Suprapubic skin (tissue), 3 donors: ENCODE measurements at regions not wholly inside any gene's neighbourhood (a gene's known extent, or its start where the extent isn't known, plus 50 kb on each side); places are given as distances from the start of the nearest gene placed in this dataset.

ENCODE experiments used
- EP300 ChIP-seq: sonication (generic); formaldehyde crosslinking; IDR thresholded peaks from one replicate; pipeline ENCODE4 v1.6.1; 2017; ENCODE audit warnings: antibody characterized with exemption
- TF ChIP-seq, protein P1 (sequence below), 2 donors: fragments of 200-600 bp in 1 of 2; fragments of 450-650 bp in 1 of 2; sonication (generic) in 1 of 2; IDR thresholded peaks; one replicate each; pipeline ENCODE4 v1.5.1; 2016 to 2019; ENCODE audit warnings: antibody characterized with exemption in 2 of 2, mild to moderate bottlenecking in 1 of 2, moderate library complexity in 1 of 2

- TF ChIP-seq, protein P1, sequence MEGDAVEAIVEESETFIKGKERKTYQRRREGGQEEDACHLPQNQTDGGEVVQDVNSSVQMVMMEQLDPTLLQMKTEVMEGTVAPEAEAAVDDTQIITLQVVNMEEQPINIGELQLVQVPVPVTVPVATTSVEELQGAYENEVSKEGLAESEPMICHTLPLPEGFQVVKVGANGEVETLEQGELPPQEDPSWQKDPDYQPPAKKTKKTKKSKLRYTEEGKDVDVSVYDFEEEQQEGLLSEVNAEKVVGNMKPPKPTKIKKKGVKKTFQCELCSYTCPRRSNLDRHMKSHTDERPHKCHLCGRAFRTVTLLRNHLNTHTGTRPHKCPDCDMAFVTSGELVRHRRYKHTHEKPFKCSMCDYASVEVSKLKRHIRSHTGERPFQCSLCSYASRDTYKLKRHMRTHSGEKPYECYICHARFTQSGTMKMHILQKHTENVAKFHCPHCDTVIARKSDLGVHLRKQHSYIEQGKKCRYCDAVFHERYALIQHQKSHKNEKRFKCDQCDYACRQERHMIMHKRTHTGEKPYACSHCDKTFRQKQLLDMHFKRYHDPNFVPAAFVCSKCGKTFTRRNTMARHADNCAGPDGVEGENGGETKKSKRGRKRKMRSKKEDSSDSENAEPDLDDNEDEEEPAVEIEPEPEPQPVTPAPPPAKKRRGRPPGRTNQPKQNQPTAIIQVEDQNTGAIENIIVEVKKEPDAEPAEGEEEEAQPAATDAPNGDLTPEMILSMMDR (IDR thresholded peaks at IDR 0.05) = no peak
- TF ChIP-seq EP300 = no peak
These were observed 192.3 kb downstream of the RNF144A start for GRCh38 chr2:7109533-7109885.
